Thyroid gland (tissue), 4 donors: ENCODE measurements at regions not wholly inside any gene's neighbourhood (a gene's known extent, or its start where the extent isn't known, plus 50 kb on each side); places are given as distances from the start of the nearest gene placed in this dataset.

Source experiments
- DNase-seq, 2 donors: peaks; one replicate each; pipeline ENCODE4 v3.0.0-alpha.2; 2019
- H3K27ac ChIP-seq, 3 donors: fragments of 200-600 bp; sonication (generic); 1 replicate in 2 of 3; 2 replicates in 1 of 3; pipeline ENCODE4 v1.5.1; 2016 to 2019; ENCODE audit warnings: mild to moderate bottlenecking in 1 of 3, moderate library complexity in 1 of 3
- H3K27me3 ChIP-seq: fragments of 200-600 bp; sonication (generic); one replicate; pipeline ENCODE4 v1.5.1; 2019
- H3K36me3 ChIP-seq, 2 donors: fragments of 200-600 bp; sonication (generic); one replicate each; pipeline ENCODE4 v1.5.1; 2016 to 2019
- H3K4me1 ChIP-seq, 2 donors: fragments of 200-600 bp; sonication (generic); one replicate each; pipeline ENCODE4 v1.5.1; 2017 to 2019
- H3K4me3 ChIP-seq, 3 donors: fragments of 200-600 bp; sonication (generic); replicated peaks in 1 of 3; 1 replicate in 2 of 3; 2 replicates in 1 of 3; pipeline ENCODE4 v1.5.1; 2016; ENCODE audit warnings: mild to moderate bottlenecking in 1 of 3
- H3K9me3 ChIP-seq: fragments of 200-600 bp; sonication (generic); one replicate; pipeline ENCODE4 v1.5.1; 2017
- CTCF ChIP-seq, 6 experiments: fragments of 200-600 bp in 3 of 6; fragments of 450-650 bp in 3 of 6; sonication (generic) in 3 of 6; IDR thresholded peaks; one replicate each; pipeline ENCODE4 v1.5.1; 2016 to 2019; ENCODE audit warnings: antibody characterized with exemption in 6 of 6, mild to moderate bottlenecking in 2 of 6, inconsistent platforms in 1 of 6, moderate library complexity in 1 of 6
- POLR2A ChIP-seq, 2 donors: fragments of 450-650 bp; IDR thresholded peaks; one replicate each; pipeline ENCODE4 v1.6.1; 2017; ENCODE audit warnings: antibody characterized with exemption in 2 of 2, mild to moderate bottlenecking in 2 of 2, moderate library complexity in 1 of 2
- WGBS, 2 donors: methylation state at CpG; one replicate each; pipeline ENCODE4 v1.1.5; 2017; 5-methylcytosine and 5-hydroxymethylcytosine counted together
- intact Hi-C: fragments of 100-400 bp; cut with DNase I; formaldehyde crosslinking; loops from one replicate; pipeline ENCODE4 v1.15.1; 2023

DNA sequence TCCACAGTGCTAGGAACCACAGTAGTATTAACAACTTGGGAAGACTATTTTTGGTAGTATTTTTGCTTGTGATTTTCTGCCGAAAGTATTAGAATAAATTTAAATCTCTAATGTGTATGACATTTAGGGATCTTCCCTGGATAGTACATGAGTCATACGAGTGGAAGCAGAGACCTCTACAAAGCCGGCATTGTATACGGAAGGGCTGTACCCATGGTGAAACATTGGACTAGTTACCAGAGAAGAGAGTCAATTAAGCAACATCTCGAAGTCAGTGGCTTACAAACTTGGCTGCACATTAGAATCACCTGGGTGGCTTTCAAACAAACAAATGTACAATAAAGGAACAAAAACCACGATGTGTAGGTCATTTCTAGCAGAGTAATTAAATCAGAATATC is 1131.7 kb upstream of the LRRTM1 start:
- 79 to 81% methylated on average over 6 of the region's 6 CpGs for WGBS, 2 donors
- intact Hi-C loops = no loop called here
- Histone ChIP-seq H3K4me3 (no peak overlapping the region), H3K9me3 (no peaks in the 10 kb centered on the region), H3K4me1 (no peaks in the 10 kb centered on the region), H3K27me3 (no peaks in the 10 kb centered on the region), H3K36me3 (no peaks in the 10 kb centered on the region), H3K27ac (no peak overlapping the region)
- DNase-seq = no peak
- TF ChIP-seq POLR2A (IDR thresholded peaks at IDR 0.05) = no peak
- no peak for TF ChIP-seq CTCF (IDR thresholded peaks at IDR 0.05)

DNA sequence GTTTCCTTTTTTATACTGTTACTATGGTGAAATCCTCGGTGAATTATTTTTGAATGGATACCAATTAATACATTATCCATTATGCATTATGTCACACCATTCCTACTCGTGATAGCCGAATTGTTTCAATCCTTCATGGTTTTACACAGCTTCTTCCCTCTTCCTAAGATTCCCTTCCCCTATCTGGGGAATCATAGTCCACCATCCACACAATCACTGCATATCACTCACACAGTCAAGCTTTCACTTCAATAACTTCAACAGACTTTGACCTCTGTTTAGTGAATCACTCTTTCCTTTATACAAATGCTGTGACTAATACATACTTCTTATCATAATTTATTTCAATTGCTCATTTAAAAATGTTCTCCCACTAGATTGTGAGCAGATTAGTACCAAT is 1108.1 kb upstream of the LRRTM1 start:
- DNase-seq = no peak
- Histone ChIP-seq H3K4me1 (no peaks in the 10 kb centered on the region), H3K36me3 (no peaks in the 10 kb centered on the region), H3K27me3 (no peaks in the 10 kb centered on the region), H3K4me3 (no peak overlapping the region), H3K27ac (no peak overlapping the region), H3K9me3 (no peaks in the 10 kb centered on the region)
- WGBS, 2 donors = 88 to 90% methylated on average over 3 of the region's 3 CpGs
- TF ChIP-seq POLR2A (IDR thresholded peaks at IDR 0.05) (no peak), CTCF (IDR thresholded peaks at IDR 0.05) (no peak)
- intact Hi-C loops = no loop called here

DNA sequence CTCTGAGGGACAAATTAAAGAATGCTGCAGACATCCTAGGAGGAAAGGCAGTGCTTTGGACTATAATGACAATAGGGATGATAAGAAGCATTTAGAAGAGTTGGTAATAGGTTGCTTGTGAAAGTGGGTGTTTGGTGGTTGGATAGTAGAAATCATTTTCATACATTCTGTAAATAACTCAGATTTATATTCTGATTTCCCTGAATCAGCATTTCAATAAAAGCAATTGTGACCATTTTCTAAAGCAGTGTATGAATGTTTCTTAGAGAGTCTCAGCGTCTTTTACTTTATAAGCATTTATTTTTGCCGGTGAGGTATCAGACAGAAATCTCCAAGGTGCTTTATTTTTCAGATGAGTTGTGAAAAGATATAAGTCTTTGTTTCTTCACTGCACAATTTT is 1099.0 kb upstream of the LRRTM1 start:
- TF ChIP-seq CTCF (IDR thresholded peaks at IDR 0.05) = no peak
- TF ChIP-seq POLR2A (IDR thresholded peaks at IDR 0.05) = no peak
- intact Hi-C loops = no loop called here
- Histone ChIP-seq H3K4me3 (no peak overlapping the region), H3K36me3 (no peaks in the 10 kb centered on the region), H3K27me3 (no peaks in the 10 kb centered on the region), H3K27ac (no peak overlapping the region), H3K4me1 (no peaks in the 10 kb centered on the region), H3K9me3 (no peaks in the 10 kb centered on the region)
- no peak for DNase-seq
- 59 to 65% methylated on average over 2 of the region's 2 CpGs for WGBS, 2 donors

DNA sequence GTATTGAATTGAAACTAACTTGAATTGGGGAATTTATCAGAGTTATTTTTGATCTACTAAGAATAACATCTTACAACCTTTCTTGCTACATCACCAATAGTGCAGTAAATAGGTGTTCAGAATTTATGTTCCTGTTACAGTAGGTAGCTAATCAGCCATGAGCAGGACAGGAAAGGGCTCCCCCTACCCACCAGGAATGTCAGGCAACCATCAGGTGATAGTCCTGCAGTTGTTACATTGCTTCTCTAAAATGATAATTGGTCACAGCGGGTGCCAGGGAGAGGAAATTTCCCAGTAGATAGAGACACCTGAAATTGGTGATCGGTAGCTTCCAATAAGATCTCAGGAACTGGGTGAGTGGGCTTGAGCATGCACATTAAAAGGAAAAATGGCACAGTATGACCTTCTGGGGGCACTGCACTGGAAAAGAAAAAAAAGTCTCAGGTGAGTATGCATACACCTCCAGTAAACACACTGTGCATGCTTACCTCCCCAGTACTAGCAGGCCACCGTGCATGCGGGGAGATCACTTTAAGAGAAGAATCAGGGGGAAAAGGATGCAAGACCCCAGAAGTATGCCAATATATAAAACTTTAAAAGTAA is 1092.0 kb upstream of the LRRTM1 start:
- no peak for DNase-seq
- no peak overlapping the region for H3K4me3 ChIP-seq
- no peaks in the 10 kb centered on the region for H3K4me1 ChIP-seq
- no peaks in the 10 kb centered on the region for H3K27me3 ChIP-seq
- intact Hi-C loops = no loop called here
- WGBS, 2 donors = 95 to 96% methylated on average over 4 of the region's 4 CpGs
- H3K9me3 ChIP-seq = no peaks in the 10 kb centered on the region
- no peak overlapping the region for H3K27ac ChIP-seq
- H3K36me3 ChIP-seq = no peaks in the 10 kb centered on the region
- TF ChIP-seq CTCF (IDR thresholded peaks at IDR 0.05) (no peak), POLR2A (IDR thresholded peaks at IDR 0.05) (no peak)

- no peak overlapping the region for H3K27ac ChIP-seq
- no peak for DNase-seq
- 48 to 54% methylated on average over 2 of the region's 2 CpGs for WGBS, 2 donors
- intact Hi-C loops = no loop called here
- TF ChIP-seq POLR2A (IDR thresholded peaks at IDR 0.05) (no peak), CTCF (IDR thresholded peaks at IDR 0.05) (no peak)
- H3K9me3 ChIP-seq = no peaks in the 10 kb centered on the region
- H3K4me3 ChIP-seq = no peak overlapping the region
- H3K36me3 ChIP-seq = no peaks in the 10 kb centered on the region
- no peaks in the 10 kb centered on the region for H3K4me1 ChIP-seq
- no peaks in the 10 kb centered on the region for H3K27me3 ChIP-seq
Measured at GRCh38 chr2:81395746-81396145, 1091.2 kb upstream of the LRRTM1 start.
